Islet precursor cell (in vitro differentiated cells): ENCODE measurements at regions not wholly inside any gene's neighbourhood (a gene's known extent, or its start where the extent isn't known, plus 50 kb on each side); places are given as distances from the start of the nearest gene placed in this dataset.

ENCODE experiments used
- DNase-seq: peaks from one replicate; pipeline ENCODE4 v3.0.0-alpha.2; 2018

DNA sequence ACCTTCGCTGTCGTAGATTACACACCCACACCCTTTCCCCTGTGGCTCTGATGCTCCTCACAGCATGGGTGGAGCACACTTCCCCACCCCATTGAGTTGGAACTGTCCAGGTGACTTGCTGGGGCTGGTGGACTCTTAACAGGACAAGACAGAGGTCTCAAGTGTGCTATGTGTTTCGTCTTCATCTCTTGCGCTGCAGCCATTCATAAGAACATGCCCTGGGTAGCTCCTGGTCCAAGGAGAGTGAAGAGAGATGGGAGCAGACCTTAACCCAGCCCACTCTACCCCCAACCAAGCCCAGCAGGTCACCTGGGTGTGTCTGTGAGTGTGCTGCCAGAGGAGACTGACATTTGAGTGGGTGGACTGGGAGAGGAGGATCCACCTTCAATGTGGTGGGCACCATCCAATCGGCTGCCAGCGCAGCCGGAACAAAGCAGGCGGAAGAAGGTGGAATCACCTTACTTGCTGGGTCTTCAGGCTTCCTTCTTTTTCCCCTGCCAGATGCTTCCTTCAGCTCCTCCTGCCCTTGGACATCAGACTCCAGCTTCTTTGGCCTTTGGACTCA, 112.4 kb downstream of the HTR5A start:
- DNase-seq, result no peak

DNA sequence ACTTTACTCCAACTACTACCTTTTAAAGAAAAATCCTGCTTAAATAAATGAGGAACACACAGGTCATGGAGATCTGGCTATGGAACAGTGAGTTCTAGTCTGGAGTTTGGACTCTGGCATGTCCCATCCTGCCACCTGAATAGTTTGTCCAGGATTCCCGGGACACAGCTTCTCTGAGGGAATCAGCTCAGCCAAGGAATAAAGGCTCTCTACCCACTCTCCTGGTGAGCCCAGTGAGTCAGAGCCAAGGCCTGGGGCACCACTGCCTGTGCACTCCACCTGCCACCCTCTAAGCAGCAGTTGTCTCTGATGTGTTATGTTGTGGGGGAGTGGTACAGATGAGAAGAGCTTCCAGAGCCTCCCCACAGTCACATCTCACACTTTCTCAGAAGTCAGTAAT, 113.5 kb downstream of the HTR5A start:
- peak; percentile 11 for DNase-seq

DNA sequence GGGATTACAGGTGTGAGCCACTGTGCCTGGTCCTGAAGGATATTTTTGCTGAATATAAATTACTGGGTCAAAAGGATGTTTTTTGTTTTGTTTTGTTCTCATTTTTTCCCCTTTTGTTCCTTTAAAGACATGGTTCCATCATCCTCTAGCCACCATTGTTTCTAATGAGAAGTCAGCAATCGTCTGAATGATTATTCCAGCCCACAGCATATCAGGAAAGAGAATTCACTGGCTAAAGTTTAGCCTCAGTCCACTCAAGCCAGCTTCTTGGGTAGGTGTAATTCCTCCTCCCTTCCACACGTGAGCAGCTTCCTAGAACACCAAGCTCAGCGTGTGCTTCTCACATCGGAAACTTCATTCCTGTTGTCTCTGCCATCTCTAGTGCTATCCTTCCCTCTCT, 112.8 kb upstream of the INSIG1 start:
- peak; percentile 2 for DNase-seq

DNA sequence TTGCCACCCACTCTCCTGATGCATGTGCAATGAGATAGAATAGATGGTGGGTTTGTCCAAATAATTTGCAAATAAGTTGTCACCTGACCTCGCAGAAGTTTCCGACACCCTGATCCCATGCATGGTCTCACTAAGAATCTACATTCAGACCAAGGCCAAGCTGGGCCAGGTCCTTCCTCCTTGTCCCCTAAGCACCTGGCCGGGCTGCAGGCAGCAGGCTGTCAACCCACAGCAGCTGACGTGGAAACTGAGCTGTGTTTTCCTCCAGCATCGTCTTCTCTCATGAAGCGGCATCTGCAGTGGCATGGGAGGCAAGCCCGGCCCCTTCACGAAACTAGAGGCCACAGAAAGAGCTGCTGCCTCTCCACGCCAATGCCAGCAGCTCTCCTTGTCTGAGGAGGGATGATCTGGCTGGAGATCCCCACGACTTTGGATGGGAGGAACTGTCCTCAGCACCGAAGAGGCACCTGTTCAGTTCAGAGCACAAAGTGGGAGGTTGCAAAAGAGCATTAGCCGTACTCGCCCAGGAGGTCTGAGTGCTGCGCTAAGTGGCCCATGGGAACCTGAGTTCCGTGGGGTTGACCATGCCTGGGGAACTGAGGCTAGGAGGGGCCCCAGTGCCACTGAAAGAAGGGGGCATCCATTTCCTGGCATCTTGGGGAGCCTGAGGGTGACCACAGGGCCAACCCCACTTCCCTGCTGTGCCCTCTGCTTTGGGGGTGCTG, 110.5 kb upstream of the INSIG1 start:
- DNase-seq, result peak; percentile 28

DNA sequence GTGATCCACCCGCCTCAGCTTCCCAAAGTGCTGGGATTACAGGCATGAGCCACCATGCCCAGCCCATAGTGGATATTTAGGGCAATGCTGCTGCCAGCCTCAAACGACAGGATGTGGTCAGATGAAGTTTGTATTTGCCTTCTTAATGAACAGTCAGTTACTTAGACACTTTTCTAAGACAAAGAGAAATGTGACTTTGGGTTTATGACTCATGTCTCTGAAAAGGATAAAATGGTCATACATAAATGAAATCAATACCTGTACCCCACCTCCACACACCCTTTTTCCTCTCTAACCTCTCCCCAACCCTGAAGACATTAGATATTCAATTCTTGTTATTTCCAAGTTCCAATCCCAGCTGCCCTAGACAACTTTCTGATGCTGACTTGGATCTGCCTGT, 109.3 kb upstream of the INSIG1 start:
- no peak for DNase-seq

DNA sequence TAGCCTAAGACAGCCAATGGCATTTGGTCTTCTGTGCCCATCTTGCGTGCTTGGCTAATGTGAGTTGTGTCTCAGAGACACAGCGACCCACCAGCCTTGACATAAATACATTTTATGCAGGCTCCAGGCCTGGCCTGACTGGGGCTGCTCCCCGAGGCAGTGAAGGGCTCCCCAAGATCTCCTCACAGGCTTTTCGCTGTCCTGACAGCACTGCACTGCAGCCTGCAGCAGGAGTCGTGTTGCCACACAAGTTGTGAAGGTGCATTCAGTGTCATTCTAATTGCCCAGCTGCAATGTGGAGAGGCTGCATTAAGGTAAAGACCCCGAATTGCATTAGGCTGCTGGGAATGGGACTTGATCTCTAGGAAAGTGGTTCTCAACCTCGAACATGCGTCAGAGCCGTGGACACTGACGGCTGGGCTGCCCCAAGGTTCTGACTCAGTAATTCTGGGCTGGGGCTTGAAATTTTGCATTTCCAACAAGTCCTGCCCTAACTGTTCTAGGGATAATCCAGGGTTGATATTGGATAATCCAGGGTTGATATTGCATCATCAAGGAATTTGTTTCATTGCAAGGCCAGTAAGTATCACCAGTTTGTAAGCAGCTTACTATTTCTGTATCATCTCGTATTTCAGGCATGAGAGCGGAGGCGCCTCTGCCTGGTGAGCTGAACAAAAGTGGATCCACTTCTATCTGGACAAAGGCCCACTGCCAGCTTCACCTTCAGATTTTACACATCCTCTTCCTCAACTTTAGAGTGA, 108.7 kb upstream of the INSIG1 start:
- peak; percentile 18 for DNase-seq

DNA sequence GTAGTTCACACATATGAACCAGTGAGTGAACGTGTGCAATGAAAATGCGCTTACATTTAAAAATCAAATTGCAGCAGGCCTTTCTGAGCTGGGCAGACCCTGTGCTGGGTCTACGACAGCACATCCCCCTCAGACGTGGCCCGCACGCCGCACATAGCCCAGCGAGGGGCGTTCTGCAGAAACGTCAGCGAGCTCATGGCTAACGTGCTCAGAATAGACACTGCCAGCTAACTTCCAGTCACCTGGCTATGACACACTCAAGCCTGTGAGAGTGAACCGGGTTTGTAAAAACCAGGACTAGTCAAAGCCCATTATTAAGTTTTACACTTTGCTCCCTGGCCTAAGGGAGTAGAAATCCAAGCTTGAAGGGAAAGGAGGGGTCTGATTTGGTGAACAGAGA, 108.1 kb upstream of the INSIG1 start:
- DNase-seq, result peak; percentile 55

DNA sequence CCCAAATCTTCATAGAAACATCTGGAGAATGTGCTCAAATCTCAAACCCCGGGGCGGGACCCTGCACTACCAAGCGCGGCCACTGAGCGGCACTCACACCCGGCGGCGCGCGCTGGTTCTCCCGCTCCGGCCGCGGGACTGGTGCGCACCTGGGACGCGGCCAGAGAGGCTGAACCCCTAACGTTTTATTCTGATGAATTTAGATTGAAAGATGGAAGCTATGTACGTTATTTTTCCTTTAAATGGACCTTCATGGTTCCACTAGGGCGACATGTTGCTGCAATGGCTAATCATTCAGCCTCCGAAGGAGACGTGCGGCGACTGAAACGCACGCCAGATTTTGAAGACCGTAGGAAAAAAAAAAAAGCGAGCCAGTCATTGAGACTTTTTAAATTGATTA, 107.0 kb upstream of the INSIG1 start:
- peak; percentile 66 for DNase-seq

DNA sequence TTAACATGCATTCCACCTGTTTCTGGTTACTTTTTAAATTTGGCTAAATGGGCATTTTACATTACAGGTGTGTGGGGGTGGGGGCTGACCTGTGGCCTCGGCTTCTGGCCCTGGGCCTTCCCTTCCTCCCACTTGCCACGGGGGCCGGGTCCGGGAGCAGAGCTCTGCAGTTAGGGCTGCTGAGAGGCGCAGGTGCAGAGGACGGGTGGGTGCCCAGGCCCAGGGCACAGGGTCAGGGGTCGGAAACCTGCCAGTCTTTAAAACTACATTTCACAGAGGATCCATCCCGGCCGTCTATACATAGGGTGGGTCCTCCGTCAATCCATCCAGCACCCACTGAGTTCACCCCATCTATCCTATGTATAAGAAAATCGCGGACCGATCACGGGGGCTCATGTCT, 106.5 kb upstream of the INSIG1 start:
- DNase-seq, result peak; percentile 22

DNA sequence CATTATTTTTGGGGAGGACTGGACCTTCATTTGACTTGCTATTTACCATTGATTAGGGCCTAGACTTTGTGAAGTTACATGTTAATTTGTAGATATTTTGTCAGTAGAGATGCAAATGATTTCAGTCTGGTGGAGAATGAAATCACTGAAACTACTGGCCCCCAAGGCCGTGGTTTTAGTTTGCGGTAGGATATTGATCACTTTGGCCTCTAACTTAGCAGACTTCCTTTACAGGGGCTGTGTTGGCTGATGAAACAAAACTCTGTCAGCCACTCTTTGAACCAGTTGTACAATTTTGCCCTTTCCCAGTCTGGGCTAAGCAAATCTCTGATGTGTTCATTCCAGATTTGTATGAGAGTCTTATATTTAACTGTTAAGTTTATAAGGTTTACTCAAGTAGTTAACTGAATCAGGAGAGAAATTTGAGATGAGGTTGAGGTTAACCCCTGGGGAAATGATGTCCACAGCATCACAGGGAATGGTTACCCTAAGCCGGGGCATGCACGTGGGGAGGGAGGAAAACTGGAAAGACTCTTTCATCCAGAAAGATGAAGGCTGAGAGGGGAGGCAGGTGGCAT, 105.7 kb upstream of the INSIG1 start:
- peak; percentile 13 for DNase-seq

DNA sequence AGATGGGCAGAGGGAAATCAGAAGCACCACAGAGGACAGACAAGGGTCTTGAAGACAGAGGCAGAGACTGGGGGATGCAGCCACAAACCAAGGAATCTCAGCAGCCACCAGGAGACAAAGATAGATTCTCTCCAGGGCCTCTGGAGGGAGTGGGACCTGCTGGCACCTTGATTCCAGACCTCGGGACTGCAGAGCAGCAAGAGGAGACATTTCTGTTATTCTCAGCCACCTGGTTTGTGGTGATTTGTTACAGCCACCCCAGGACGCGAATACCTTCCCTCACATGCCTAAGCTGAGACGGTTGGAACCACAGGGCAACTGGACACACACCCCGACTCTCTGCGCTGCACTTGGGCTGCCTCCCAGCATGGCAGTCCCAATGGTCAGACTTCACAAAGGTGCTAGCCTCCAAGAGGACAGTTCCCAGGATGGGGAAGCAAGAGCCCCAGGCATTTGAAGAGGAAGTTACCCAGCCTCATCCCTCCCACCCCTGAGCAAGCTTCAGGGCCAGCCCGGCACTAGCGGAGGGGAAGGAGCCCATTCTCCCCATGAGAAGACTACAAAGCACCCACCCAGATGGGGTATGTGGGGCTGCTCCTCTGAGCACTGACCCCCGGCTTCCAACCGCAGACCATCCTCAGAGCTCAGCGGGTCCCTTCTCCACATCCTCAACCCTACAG, 104.6 kb upstream of the INSIG1 start:
- DNase-seq, result peak; percentile 45

DNA sequence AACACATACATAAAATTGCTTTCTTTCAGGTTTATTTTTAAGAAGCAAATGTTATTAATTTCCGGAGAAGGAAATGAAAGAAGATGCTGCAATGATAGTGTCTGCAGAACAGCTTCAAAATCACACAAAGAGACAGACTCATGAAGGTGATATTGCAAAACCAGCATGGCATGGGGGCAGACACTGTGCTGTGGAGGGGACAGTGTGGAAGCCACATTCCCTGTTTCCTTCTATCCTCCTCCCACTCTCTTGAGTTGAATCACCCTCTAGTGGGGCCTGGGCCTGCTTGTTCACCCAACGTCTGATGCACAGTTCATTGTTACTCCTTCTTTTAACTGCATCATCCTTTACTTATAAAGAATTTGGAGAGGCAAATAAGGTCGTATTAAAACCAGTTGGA, 104.0 kb upstream of the INSIG1 start:
- peak; percentile 19 for DNase-seq

DNA sequence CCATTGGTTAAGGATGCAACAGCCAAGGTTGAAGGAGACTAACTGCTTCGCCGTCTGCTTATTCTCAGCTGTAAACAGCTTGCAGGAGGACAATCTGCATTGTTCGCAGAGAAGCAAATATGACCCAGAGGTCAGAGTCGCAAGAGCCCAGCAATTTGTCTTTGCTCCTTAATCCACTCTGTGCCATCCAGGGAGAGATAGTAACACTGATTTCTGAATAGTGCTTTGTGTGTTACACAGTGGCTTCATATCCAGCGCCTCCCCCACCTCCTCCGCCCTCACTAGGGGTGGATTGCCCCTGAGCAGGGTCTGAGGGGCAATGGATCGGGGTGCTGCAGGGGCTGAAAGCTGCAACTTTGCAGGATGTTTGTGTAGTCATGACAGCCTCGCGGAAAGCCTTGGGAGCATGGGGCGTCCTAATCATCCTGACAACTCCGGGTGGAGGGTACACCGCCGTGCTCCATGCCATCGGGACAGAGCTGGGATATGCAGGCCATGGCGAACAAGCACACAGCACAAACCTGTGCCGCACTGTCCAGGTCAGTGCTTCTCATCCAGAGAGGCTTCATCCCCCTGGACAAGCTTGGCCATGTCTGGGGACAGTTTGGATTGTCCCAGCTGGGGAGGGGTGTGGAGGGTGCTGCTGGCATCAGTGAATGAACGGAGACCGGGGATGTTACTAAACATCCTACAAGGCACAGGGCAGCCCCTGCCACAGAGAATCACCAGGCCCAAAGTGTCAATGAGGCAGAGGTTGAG, 103.1 kb upstream of the INSIG1 start:
- peak; percentile 35 for DNase-seq

DNA sequence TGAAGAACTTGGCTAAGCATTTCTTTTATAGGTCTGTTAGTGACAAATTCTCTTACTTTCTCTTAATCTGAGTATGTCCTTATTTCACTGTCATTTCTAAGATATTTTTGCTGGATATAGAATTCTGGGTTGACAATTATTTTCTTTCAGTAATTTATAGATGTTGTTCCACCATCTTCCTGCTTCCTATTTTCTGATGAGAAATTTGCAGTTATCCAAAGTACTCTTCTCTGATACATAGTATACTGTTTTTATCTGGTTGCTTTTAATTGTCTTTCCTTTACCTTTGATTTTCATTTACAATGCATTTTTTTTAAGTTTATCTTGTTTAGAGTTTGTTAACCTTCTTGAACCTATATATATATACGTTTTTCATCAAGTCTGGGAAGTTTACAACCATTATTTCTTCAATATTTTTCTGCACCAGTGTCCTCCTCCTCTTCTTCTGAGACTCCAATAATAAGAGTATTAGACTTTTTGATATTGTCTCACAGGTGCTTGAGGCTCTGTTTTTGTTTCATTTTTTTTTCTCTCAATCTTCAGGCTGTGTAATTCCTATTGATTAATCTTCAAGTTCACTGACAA, 101.6 kb upstream of the INSIG1 start:
- no peak for DNase-seq

DNA sequence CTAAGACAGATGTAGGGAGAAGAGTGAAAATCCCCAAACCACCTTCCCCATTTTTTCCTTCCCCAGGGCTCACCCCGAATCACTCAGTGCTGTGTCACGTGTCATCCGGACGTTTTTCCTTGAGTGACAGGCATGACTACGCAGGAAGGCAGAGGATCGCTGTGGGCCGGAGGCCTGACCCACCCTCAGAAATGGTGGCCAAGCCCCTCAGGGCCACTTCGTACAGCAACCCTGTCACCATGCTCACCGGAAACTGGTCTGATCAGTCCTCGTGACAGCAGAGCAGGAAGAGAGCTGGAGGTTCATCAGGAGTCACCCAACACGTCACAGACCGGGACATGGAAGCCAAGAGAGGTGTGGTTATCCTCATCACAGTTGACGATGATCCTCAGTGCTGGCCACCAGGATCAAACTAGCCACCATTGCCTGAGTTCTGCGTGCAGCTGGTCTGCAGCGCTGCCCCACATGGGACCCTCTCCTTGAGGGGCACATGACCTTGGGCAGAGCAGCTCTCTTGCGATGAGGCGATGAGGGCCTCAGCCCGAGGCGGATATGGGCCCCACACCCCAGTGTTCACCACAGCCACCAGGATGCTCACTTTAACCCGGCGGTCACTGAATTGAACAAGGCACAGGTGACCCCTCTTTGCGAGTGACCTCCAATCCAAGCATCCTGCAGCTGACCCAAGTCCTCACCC, 99.3 kb upstream of the INSIG1 start:
- peak; percentile 37 for DNase-seq

DNA sequence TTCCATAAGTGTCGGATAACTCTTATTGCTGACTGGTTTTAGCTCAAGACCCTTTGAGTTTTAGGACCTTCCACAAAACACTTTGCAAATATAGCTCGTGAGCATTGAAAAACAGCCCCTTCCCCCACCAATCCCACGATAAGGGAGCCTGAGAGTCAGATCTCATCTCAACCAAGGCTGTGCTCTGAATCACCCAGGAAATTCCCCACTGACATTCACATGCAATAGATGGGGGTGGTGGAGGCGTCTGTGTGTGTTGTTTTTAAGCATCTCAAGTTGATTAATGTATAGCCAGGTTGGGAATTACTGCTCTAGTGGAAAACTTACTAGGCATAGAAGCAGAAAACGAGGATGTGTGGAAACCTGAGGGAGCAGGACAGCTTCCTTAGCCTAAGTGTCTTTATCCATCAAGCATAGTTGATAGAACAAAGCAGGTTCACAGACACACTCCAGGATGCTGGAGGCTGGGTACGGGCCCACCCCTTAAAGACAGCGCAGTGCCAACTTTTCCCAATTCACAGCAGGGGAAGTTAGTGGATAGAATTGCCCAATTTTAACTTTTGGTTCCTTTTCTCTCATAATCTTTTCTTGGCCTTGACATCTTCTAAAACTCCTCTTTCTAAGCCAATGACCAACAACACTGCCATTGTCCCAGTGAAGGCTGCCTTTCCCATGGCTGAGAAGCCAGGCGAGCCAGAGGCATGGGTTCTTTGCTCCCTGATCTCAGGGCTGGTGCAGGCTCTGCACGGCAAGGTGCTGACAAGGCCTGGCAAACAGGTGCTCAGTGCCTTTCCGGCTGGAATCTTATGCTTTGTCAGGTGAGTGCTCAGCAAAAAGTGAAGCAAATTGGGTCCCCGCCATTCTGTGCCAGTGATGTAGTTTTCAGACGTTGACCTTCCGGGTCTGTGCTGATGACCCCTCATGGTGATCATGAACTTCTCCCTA, 98.5 kb upstream of the INSIG1 start:
- DNase-seq, result peak; percentile 13

DNA sequence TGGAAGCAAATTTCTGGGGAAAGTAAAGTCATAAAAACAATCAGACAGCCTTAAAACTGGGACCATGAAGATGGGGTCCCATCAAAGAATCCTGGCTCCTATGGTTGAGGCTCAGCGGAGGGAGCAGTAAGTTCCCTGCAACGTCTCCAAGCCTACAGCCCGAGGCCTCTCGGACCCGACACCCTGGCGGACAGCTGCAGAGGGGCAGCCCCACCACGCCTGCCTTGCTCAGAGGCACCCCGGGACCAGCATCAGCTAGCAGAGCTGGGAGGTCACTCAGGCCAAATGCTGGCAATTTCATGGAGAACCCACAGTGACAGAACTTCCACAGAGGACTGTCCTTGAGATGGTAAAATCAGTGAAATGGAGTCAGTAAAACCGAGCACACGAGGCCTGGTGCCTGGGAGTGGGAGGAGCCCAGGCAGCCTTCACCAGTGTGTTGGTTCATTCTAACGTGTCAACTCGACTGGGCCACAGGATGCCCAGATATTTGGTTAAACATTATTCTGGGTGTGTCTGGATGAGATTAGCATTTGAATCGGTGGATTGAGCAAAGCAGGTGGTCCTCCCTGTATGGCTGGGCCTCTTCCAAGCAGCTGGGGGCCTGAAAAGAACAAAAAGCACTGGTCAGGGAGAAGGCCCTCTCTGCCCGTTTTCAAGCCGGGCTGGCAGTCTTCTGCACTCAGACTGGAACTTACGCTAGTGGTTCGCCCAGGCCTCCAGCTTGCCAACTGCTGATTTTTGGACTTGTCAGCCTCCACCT, 96.2 kb upstream of the INSIG1 start:
- DNase-seq, result peak; percentile 11

DNA sequence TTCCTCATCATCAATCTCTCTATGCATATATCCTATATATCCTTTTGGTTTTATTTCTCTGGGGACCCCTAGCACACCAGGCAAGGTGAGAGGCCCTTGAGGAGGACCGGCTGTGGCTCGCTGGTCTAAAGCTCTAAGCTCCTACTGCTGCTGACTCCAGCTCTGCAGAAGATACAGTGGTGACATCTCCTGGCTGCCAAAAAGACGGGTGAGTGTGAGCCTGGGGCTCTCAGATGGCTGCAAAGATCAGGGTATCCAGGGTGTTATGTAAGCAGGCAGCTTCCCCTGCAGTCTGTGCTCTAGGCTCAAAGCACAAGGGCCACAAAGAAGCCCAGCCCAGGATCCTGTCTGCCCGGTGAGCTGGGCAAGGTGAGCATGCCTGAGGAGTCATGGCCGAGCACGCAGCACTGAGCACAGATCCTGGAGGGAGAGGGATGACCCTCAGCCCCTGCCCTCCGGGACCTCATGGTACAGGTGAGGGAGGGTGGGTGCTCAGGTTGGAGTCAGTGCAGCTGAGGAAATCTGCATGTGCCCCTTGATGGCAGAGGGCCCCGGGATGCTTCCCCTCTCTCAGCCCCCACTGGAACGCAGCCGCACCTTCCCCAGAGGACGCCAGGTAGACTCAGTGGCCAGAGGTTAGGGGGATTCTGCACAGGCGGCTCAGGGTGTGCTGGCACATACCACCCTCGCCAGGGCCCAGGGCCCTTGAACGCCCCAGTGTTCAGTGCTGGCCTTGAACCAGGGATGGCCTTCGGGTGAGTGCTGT, 95.4 kb upstream of the INSIG1 start:
- peak; percentile 37 for DNase-seq
